HT-29 (cell line): ENCODE measurements at regions not wholly inside any gene's neighbourhood (a gene's known extent, or its start where the extent isn't known, plus 50 kb on each side); places are given as distances from the start of the nearest gene placed in this dataset.
A peak's percentile ranks its signal among the peaks of the same experiment; 100 is the strongest.
"Not testable (repeated sequence)": the region's sequence is repeated elsewhere in the genome, so short reads cannot be mapped to it uniquely, and the experiment has no call there.

Experiments
- DNase-seq: peaks from one replicate; pipeline ENCODE4 v3.0.0-alpha.2; 2015; ENCODE audit warnings: low spot score

DNA sequence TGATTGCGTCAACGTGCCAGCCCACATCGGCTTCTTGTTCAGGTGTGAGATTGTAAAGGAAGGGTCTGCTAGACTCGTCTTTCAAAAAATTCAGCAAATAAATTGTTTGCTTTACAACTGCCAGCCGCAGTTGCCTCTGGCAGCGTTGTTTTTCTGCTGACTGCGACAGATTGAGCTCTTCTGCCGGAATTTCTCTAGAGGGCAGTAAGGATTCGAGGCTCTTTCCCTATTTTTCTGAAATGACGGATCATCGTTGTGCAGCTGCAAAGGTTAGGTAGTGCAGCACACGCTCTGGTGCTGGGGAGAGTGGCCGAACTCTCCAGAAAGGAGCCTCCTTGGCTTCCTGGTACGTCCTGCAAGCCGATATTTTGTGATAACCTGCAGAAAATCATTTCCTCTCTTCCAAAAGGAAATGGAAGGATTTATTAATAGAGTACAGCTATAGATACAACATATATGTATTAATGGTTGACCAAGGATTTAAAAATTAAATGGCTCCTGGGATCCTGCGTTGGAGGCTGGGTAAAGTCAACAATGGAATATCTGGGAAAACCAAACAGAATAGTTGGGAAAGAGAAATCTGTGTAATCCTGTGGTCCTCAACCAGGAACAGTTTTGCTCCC, 121.9 kb upstream of the ZFP64 start:
- DNase-seq, result peak; percentile 64

- DNase-seq, result peak; percentile 92
These were observed 120.7 kb upstream of the ZFP64 start for GRCh38 chr20:52312132-52312729.

DNA sequence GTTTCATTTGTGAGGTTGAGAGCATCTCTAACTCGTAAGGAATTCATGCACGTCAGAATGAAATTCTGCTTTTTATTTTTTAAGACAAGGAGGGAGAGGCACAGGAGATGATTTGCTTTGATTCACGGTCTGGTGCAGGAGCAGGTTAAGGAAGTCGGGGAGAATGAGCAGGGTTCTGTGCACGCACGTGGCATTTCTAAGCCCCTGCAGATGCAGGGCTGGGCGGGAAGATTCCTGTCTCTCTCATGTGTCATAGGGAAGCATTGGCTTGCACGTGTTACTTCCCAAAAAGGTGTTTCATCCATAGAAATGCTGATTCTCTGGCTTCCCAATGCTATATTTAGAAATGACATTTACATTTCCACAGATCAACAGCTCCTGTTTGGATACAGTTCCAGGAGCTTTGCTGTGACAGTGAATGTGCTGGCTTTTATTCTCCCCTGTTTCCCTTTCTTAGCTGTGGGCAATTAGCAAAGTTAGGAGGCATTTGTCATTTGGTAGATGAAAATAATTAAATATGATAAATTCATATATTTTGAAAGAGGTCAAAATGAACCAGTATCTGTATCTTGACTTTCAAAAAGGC, 119.7 kb upstream of the ZFP64 start:
- no peak for DNase-seq

GRCh38 chr20:52309181-52309580, 117.6 kb upstream of the ZFP64 start:
- no peak for DNase-seq

- DNase-seq, result no peak
These were observed 114.9 kb upstream of the ZFP64 start for GRCh38 chr20:52306477-52306876.

DNA sequence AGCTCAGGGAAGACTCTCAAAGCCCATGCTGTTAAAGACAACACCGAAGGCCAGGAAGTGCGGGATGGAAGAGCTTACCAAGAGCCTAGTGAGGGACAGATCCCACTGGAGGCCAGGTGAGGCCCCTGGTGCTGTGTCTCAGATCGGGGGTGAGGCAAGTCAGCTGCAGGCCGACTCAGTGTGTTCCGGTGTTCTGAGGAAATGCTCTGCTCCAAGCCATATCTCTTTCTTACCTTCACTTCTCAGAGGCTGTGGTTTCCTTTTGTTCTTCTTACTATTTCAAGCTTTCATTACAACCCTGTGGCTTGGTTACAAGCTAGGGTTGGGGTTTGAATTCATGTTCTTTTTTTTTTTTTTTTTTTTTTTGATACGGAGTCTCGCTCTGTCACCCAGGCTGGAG, 114.3 kb upstream of the ZFP64 start:
- no peak for DNase-seq

GRCh38 chr20:52305024-52305645, 113.6 kb upstream of the ZFP64 start:
- no peak for DNase-seq

- DNase-seq, result no peak
These were observed 111.8 kb upstream of the ZFP64 start for GRCh38 chr20:52303281-52303950.

GRCh38 chr20:52302736-52303135, 111.2 kb upstream of the ZFP64 start:
- no peak for DNase-seq

DNA sequence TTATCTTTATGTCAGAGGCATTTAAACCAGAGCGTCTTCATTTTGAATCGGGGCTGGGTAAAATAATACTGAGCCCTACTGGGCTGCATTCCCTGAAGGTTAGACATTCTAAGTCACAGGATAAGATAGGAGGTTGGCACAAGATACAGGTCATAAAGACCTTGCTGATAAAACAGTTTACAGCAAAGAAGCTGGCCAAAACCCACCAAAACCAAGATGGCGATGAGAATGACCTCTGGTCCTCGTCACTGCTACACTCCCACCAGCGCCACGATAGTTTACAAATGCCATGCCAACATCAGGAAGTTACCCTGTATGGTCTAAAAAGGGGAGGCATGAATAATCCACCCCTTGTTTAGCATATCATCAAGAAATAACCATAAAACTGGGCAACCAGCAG, 110.5 kb upstream of the ZFP64 start:
- not testable (repeated sequence) for DNase-seq

DNA sequence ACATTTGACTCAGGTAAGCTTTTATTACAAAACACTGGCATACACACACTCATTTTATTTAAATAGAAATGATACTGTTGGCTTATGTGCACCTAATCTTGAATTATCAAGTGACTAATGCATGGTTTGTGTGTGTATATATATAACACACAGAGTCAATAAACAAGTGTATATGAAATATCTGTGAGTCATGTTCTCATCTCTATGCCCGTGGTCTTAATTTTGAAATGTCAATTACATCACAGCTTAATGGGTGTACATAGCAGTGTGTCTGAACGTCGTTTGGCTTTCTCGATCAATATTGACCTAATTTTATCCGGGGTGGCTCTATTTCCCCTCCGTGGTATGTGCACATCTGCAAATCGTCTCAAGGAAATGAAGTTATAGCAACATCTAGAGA, 104.0 kb upstream of the ZFP64 start:
- DNase-seq, result no peak

GRCh38 chr20:52294106-52294628, 102.6 kb upstream of the ZFP64 start:
- no peak for DNase-seq

DNA sequence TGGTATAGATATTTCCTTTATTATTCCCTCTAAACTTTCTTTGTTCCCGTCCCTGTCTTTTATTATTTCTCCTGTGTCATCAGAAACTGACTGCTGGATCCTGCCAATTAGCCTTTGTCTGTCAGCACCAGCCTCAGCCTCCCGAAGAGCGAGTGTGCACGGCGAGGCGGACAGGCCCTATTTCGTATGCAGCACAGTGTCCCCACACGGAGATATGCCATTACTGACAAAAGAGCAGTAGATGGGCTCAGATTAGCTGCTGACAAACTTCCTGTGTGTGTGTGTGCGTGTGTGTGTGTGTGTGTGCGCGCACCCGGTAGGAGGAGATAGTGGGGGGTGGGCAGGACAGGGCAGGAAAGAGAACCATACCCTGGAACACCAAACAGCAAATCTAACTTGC, 99.5 kb upstream of the ZFP64 start:
- no peak for DNase-seq

- DNase-seq, result no peak
These were observed 99.0 kb upstream of the ZFP64 start for GRCh38 chr20:52290569-52290968.

DNA sequence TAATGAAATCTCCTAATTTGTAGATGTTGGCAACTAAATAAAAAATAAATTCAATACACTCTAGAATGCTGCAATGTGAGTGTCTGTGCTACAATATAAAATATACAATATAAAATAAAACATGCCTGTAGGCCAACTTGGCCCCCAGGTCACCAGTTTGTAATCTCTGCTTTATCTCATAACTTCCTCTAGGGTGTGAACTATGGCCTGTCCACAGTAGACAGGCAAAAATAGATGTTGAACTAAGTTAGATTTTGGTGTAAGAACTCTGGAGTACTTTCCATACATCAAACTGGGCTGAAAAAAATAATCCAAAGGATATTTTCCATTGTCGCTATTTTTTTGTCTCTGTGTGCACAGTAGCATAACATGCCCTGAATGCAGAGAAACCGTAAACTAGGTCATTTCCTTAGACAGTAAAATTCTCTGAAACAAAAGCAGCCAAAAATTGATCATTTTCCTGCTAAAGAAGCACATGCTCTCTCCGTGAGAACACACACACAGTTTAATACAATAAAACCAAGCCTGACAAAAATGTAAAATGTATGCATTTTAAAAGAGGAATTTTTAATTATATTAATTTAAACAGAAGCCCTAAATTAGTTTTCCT, 98.5 kb upstream of the ZFP64 start:
- no peak for DNase-seq

GRCh38 chr20:52280407-52280806, 88.8 kb upstream of the ZFP64 start:
- no peak for DNase-seq

DNA sequence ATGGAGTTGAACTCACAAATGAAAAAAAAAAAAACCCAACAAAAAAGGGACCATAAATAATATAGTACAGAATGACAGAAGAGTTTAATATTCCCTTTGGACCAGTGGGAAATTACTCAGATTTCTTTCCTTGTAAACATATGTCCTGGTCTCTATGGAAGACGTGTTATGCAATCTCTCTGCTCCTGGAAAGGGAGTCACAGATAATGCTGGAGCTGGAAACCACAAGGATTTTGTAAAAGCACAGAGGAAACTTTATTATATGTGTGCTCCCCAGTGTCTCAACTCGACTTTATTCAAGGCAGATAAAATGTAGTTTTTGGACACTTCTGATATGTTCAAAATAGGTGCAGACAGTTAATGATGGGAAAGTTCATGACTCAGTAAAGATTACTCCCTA, 88.1 kb upstream of the ZFP64 start:
- no peak for DNase-seq

DNA sequence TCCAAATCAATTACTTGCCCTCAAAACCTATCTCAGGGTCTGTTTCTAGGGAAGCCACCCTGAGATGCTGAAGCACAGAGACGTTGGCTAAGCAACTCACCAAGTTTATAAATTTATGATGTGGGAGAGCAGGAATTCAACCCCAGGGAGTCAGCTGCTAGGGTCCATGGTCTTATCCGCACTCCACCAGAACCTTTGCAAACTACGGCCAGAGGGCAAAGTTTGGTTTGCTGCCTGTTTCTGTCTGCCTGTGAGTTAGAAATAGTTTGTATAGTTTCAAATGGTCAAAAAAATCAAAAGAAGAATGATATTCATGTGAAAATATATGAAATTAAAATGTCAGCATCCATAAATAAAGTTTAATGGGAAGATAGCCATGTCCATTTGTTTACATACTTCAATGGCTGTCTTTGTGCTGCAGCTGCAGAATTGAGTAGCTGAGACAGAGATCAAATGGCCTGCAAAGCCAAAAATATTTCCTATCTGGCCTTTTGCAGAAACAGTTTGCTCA, 83.7 kb upstream of the ZFP64 start:
- DNase-seq, result no peak

- no peak for DNase-seq
These were observed 79.1 kb upstream of the ZFP64 start for GRCh38 chr20:52270696-52271095.

GRCh38 chr20:52270001-52270606, 78.5 kb upstream of the ZFP64 start:
- DNase-seq, result no peak

DNA sequence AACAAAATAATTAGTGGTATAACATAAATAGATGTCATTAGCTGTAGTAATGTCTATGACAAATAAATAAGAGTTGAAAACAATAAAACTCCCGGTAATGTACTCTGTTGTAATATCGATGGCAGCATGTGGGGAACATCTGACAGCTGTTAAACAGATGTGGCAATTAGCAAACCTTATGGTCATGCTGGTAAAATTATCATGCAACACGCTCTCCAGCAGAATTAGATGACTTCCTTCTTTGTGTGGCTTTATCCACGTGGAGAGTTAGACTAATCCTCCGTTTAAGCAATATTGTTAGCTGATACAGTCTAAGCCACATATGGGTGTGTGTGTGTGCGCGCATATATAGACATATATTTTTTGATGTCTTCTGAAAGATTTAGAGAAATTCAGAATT, 77.7 kb upstream of the ZFP64 start:
- no peak for DNase-seq
